HAP-1 (cell line): ENCODE measurements at regions not wholly inside any gene's neighbourhood (a gene's known extent, or its start where the extent isn't known, plus 50 kb on each side); places are given as distances from the start of the nearest gene placed in this dataset.

Experiments used
- DNase-seq, 2 experiments: peaks; one replicate each; pipeline ENCODE4 v3.0.0-alpha.2; 2016 to 2020; ENCODE audit warnings: low spot score in 2 of 2
- H3K27me3 ChIP-seq: fragments of 250-450 bp; sonication (Bioruptor Pico); 2 replicates; pipeline ENCODE4 v1.5.1; 2020; ENCODE audit warnings: low read depth, mild to moderate bottlenecking, moderate library complexity
- H3K36me3 ChIP-seq: fragments of 250-450 bp; sonication (Bioruptor Pico); replicated peaks from 2 replicates; pipeline ENCODE4 v1.5.1; 2020; ENCODE audit warnings: mild to moderate bottlenecking
- H3K4me1 ChIP-seq: fragments of 250-450 bp; sonication (Bioruptor Pico); 2 replicates; pipeline ENCODE4 v1.5.1; 2020; ENCODE audit warnings: mild to moderate bottlenecking
- H3K4me3 ChIP-seq: fragments of 250-450 bp; sonication (Bioruptor Pico); 2 replicates; pipeline ENCODE4 v1.5.1; 2020; ENCODE audit warnings: mild to moderate bottlenecking, moderate library complexity
- H3K9me3 ChIP-seq: fragments of 250-450 bp; sonication (Bioruptor Pico); 2 replicates; pipeline ENCODE4 v1.5.1; 2020; ENCODE audit warnings: mild to moderate bottlenecking, moderate library complexity
- in situ Hi-C: fragments of 300-500 bp; cut with MboI; formaldehyde crosslinking; loops from 3 replicates; pipeline ENCODE4 v1.14.3; 2020; ENCODE audit warnings: low sequenced_read_pairs, inconsistent platforms, mixed read lengths

DNA sequence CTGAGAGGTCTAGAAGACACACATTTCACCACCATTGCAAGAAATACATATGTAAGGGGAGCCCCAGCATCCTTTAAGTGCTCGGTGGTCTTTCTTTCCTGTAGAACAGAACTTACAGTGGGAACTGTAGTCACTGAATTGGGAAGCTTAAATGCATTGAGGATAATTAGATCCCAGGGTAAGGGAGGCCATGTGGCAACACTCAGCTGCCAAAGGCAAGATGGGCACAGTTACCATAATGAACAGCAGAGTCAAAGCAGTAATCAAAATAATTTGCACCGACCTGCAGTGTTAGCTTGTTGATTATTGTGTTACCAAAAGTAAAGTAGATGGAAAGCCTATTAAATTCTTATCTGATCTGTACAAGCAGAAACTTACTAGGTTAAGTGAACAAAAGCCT, 291.2 kb upstream of the PCDH20 start:
- DNase-seq: no peak
- H3K36me3 ChIP-seq: no peaks in the 10 kb centered on the region
- H3K4me1 ChIP-seq: no peaks in the 10 kb centered on the region
- no peaks in the 10 kb centered on the region for H3K9me3 ChIP-seq
- H3K4me3 ChIP-seq: no peak overlapping the region
- no peaks in the 10 kb centered on the region for H3K27me3 ChIP-seq
- in situ Hi-C loops: no loop called here

GRCh38 chr13:61700620-61701019, 285.0 kb upstream of the PCDH20 start:
- H3K4me1 ChIP-seq: no peaks in the 10 kb centered on the region
- H3K27me3 ChIP-seq: no peaks in the 10 kb centered on the region
- in situ Hi-C loops: no loop called here
- no peak for DNase-seq
- no peaks in the 10 kb centered on the region for H3K36me3 ChIP-seq
- no peak overlapping the region for H3K4me3 ChIP-seq
- no peaks in the 10 kb centered on the region for H3K9me3 ChIP-seq

DNA sequence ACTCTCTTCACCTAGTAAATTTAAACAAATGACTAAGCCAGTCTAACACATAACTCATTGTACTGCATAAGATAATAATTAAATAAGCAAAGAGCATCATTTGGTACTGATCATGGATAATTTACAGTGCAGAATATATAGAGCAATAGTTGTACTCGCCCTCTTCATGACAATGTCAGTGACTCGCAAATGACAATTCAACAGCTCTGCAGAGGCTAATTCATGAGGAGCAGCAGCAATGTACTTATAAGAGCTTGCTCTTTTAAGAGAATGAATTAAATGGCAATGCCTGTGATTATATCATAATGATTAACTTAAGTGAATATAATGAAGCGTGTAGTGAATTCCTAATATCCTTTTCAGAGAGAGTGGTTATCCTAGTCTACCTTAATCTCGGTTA, 284.5 kb upstream of the PCDH20 start:
- H3K4me1 ChIP-seq: no peaks in the 10 kb centered on the region
- no peak for DNase-seq
- H3K27me3 ChIP-seq: no peaks in the 10 kb centered on the region
- in situ Hi-C loops: no loop called here
- no peaks in the 10 kb centered on the region for H3K36me3 ChIP-seq
- H3K4me3 ChIP-seq: no peak overlapping the region
- no peaks in the 10 kb centered on the region for H3K9me3 ChIP-seq

GRCh38 chr13:61696676-61697075, 281.0 kb upstream of the PCDH20 start:
- H3K4me1 ChIP-seq: no peaks in the 10 kb centered on the region
- H3K27me3 ChIP-seq: no peaks in the 10 kb centered on the region
- no peak for DNase-seq
- in situ Hi-C loops: loop anchor here (25.0 kb wide), 1 partner anchor 1059 kb away; no protein-coding TSS in a partner anchor
- no peaks in the 10 kb centered on the region for H3K36me3 ChIP-seq
- no peak overlapping the region for H3K4me3 ChIP-seq
- H3K9me3 ChIP-seq: no peaks in the 10 kb centered on the region

- in situ Hi-C loops: loop anchor here (25.0 kb wide), 1 partner anchor 1058 kb away; no protein-coding TSS in a partner anchor
- no peaks in the 10 kb centered on the region for H3K36me3 ChIP-seq
- DNase-seq: no peak
- no peaks in the 10 kb centered on the region for H3K9me3 ChIP-seq
- H3K4me3 ChIP-seq: no peak overlapping the region
- no peaks in the 10 kb centered on the region for H3K27me3 ChIP-seq
- no peaks in the 10 kb centered on the region for H3K4me1 ChIP-seq
Observed at GRCh38 chr13:61695147-61695546, 279.5 kb upstream of the PCDH20 start.

GRCh38 chr13:61692691-61693090, 277.0 kb upstream of the PCDH20 start:
- DNase-seq: no peak
- in situ Hi-C loops: loop anchor here (25.0 kb wide), 1 partner anchor 1055 kb away; no protein-coding TSS in a partner anchor
- H3K36me3 ChIP-seq: no peaks in the 10 kb centered on the region
- H3K9me3 ChIP-seq: no peaks in the 10 kb centered on the region
- H3K4me3 ChIP-seq: no peak overlapping the region
- no peaks in the 10 kb centered on the region for H3K27me3 ChIP-seq
- H3K4me1 ChIP-seq: no peaks in the 10 kb centered on the region

- Histone ChIP-seq H3K9me3 (no peaks in the 10 kb centered on the region), H3K27me3 (no peaks in the 10 kb centered on the region), H3K36me3 (no peaks in the 10 kb centered on the region), H3K4me3 (no peak overlapping the region), H3K4me1 (no peaks in the 10 kb centered on the region)
- peak in 1 of 2 experiments; percentile 21 for DNase-seq
- in situ Hi-C loops: loop anchor here (25.0 kb wide), 1 partner anchor 1048 kb away; no protein-coding TSS in a partner anchor
Observed at GRCh38 chr13:61685682-61686012, 270.0 kb upstream of the PCDH20 start.

GRCh38 chr13:61684976-61685681, 269.5 kb upstream of the PCDH20 start:
- no peaks in the 10 kb centered on the region for H3K4me1 ChIP-seq
- in situ Hi-C loops: loop anchor here (25.0 kb wide), 1 partner anchor 1048 kb away; no protein-coding TSS in a partner anchor
- no peaks in the 10 kb centered on the region for H3K27me3 ChIP-seq
- DNase-seq: no peak
- no peak overlapping the region for H3K4me3 ChIP-seq
- no peaks in the 10 kb centered on the region for H3K36me3 ChIP-seq
- H3K9me3 ChIP-seq: no peaks in the 10 kb centered on the region

- H3K9me3 ChIP-seq: no peaks in the 10 kb centered on the region
- H3K36me3 ChIP-seq: no peaks in the 10 kb centered on the region
- no peaks in the 10 kb centered on the region for H3K4me1 ChIP-seq
- in situ Hi-C loops: no loop called here
- H3K27me3 ChIP-seq: no peaks in the 10 kb centered on the region
- no peak for DNase-seq
- H3K4me3 ChIP-seq: no peak overlapping the region
Observed at GRCh38 chr13:61672756-61673155, 257.1 kb upstream of the PCDH20 start.

GRCh38 chr13:61670384-61671161, 254.9 kb upstream of the PCDH20 start:
- no peak for DNase-seq
- in situ Hi-C loops: no loop called here
- H3K9me3 ChIP-seq: no peaks in the 10 kb centered on the region
- H3K4me1 ChIP-seq: no peaks in the 10 kb centered on the region
- H3K4me3 ChIP-seq: no peak overlapping the region
- H3K36me3 ChIP-seq: no peaks in the 10 kb centered on the region
- no peaks in the 10 kb centered on the region for H3K27me3 ChIP-seq

- Histone ChIP-seq H3K4me3 (no peak overlapping the region), H3K27me3 (no peaks in the 10 kb centered on the region), H3K4me1 (no peaks in the 10 kb centered on the region), H3K9me3 (no peaks in the 10 kb centered on the region), H3K36me3 (no peaks in the 10 kb centered on the region)
- no peak for DNase-seq
- in situ Hi-C loops: no loop called here
Observed at GRCh38 chr13:61664801-61665705, 249.4 kb upstream of the PCDH20 start.

DNA sequence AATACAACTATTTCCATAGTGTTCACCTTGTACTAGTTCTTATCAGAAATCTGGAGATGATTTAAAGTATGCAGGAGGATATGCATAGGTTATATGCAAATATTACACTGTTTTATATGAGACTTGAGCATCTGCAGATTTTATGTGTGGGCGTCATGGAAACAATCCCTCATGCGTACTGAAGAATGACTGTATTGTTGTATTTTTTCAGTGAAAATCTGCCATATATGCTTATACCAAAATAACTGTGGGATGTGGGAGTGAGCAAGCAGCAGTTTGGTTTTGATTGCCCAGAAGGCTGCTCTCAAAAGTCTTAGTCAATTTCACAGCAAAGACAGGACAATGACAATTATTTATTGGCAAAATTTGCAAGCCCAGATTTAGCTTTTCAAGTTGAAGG, 238.8 kb upstream of the PCDH20 start:
- Histone ChIP-seq H3K4me3 (no peak overlapping the region), H3K36me3 (no peaks in the 10 kb centered on the region), H3K27me3 (no peaks in the 10 kb centered on the region), H3K9me3 (no peaks in the 10 kb centered on the region), H3K4me1 (no peaks in the 10 kb centered on the region)
- no peak for DNase-seq
- in situ Hi-C loops: no loop called here

GRCh38 chr13:61648547-61648946, 232.9 kb upstream of the PCDH20 start:
- in situ Hi-C loops: no loop called here
- Histone ChIP-seq H3K9me3 (no peaks in the 10 kb centered on the region), H3K27me3 (no peaks in the 10 kb centered on the region), H3K4me3 (no peak overlapping the region), H3K4me1 (no peaks in the 10 kb centered on the region; the same call in 1 of the 2 replicates), H3K36me3 (no peaks in the 10 kb centered on the region)
- no peak for DNase-seq
